PC-9 (cell line): ENCODE measurements at regions not wholly inside any gene's neighbourhood (a gene's known extent, or its start where the extent isn't known, plus 50 kb on each side); places are given as distances from the start of the nearest gene placed in this dataset.

Experiments used
- CTCF ChIP-seq: fragments of 200-600 bp; sonication (generic); conservative IDR thresholded peaks from 2 replicates; pipeline ENCODE4 v1.6.1; 2017; ENCODE audit warnings: mixed run types, antibody characterized with exemption, mild to moderate bottlenecking, moderate library complexity
- EZH2 ChIP-seq: fragments of 200-600 bp; sonication (generic); IDR thresholded peaks from 2 replicates; pipeline ENCODE4 v1.8.0; 2017; ENCODE audit warnings: antibody characterized with exemption, low read depth

GRCh38 chr2:103364177-103364576 lies 602.3 kb downstream of the TMEM182 start:
- TF ChIP-seq CTCF, result no peak
- no peak for TF ChIP-seq EZH2
